DND-41 (cell line): ENCODE measurements at regions not wholly inside any gene's neighbourhood (a gene's known extent, or its start where the extent isn't known, plus 50 kb on each side); places are given as distances from the start of the nearest gene placed in this dataset.

Source experiments
- ATAC-seq: fragments of 200-7000 bp; cut with Tn5 transposase; 3 replicates; pipeline ENCODE4 v1.9.1; 2021; ENCODE audit warnings: low read depth; ENCODE audit not compliant: insufficient read depth
- DNase-seq: peaks from one replicate; pipeline ENCODE4 v3.0.0-alpha.2; 2020
- H2AFZ ChIP-seq: 2 replicates; pipeline ENCODE4 v1.6.0; 2012; ENCODE audit warnings: low read depth, low read length
- H3K27ac ChIP-seq: 2 replicates; pipeline ENCODE4 v1.5.1; 2012; ENCODE audit warnings: low read length, inconsistent platforms
- H3K27me3 ChIP-seq: fragments of 200-600 bp; sonication (generic); 2 replicates; pipeline ENCODE4 v1.6.0; 2012; ENCODE audit warnings: low read length, mild to moderate bottlenecking, inconsistent platforms; ENCODE audit not compliant: insufficient read depth, poor library complexity
- H3K36me3 ChIP-seq: 2 replicates; pipeline ENCODE4 v1.5.1; 2012; ENCODE audit warnings: low read length, inconsistent platforms; ENCODE audit not compliant: insufficient read depth
- H3K4me1 ChIP-seq: 2 replicates; pipeline ENCODE4 v1.5.1; 2012; ENCODE audit warnings: mild to moderate bottlenecking, low read length; ENCODE audit not compliant: insufficient read depth
- H3K4me2 ChIP-seq: 2 replicates; pipeline ENCODE4 v1.6.0; 2012; ENCODE audit warnings: mild to moderate bottlenecking, moderate library complexity, low read length, inconsistent platforms; ENCODE audit not compliant: insufficient read depth
- H3K4me3 ChIP-seq, 2 experiments: fragments of 200-600 bp in 1 of 2; shearing (Covaris generic) in 1 of 2; 2 replicates each; pipeline ENCODE4 v1.5.1; 2012 to 2016; ENCODE audit warnings: inconsistent platforms in 2 of 2, low read length in 2 of 2, mild to moderate bottlenecking in 2 of 2, low read depth in 1 of 2, moderate library complexity in 1 of 2
- H3K79me2 ChIP-seq: 2 replicates; pipeline ENCODE4 v1.6.0; 2012; ENCODE audit warnings: low read length, inconsistent platforms; ENCODE audit not compliant: insufficient read depth
- H3K9ac ChIP-seq: 2 replicates; pipeline ENCODE4 v1.6.0; 2012; ENCODE audit warnings: low read depth, mild to moderate bottlenecking, inconsistent platforms, low read length, moderate library complexity
- H3K9me3 ChIP-seq: 2 replicates; pipeline ENCODE4 v1.5.1; 2012; ENCODE audit warnings: low read length, moderate library complexity, mild to moderate bottlenecking, inconsistent platforms; ENCODE audit not compliant: insufficient read depth, severe bottlenecking
- H4K20me1 ChIP-seq: 2 replicates; pipeline ENCODE4 v1.6.0; 2012; ENCODE audit warnings: low read length; ENCODE audit not compliant: insufficient read depth
- CTCF ChIP-seq: IDR thresholded peaks from 2 replicates; pipeline ENCODE4 v1.5.1; 2012; ENCODE audit warnings: borderline replicate concordance, low read length, moderate library complexity, mild to moderate bottlenecking; ENCODE audit not compliant: poor library complexity, severe bottlenecking; ENCODE audit errors: extremely low read depth
- EZH2 ChIP-seq: IDR thresholded peaks from 3 replicates; pipeline ENCODE4 v1.6.1; 2012; ENCODE audit warnings: borderline replicate concordance, low read depth, mild to moderate bottlenecking, moderate library complexity, low read length, inconsistent platforms; ENCODE audit not compliant: severe bottlenecking

- TF ChIP-seq EZH2 (no peak), CTCF (no peak)
- ATAC-seq (no peak), DNase-seq (no peak)
- H3K79me2 ChIP-seq: no peaks in the 10 kb centered on the region
- H2AFZ ChIP-seq: no peak overlapping the region
- H3K9ac ChIP-seq: no peak overlapping the region
- H3K4me2 ChIP-seq: no peak overlapping the region
- no peak overlapping the region for H3K4me3 ChIP-seq
- no peaks in the 10 kb centered on the region for H3K9me3 ChIP-seq
- no peaks in the 10 kb centered on the region for H3K4me1 ChIP-seq
- no peak overlapping the region for H3K27ac ChIP-seq
- H3K36me3 ChIP-seq: no peaks in the 10 kb centered on the region
- no peaks in the 10 kb centered on the region for H3K27me3 ChIP-seq
- H4K20me1 ChIP-seq: no peaks in the 10 kb centered on the region
Observed at GRCh38 chr12:127579446-127579845, 687.5 kb upstream of the TMEM132C start.

DNA sequence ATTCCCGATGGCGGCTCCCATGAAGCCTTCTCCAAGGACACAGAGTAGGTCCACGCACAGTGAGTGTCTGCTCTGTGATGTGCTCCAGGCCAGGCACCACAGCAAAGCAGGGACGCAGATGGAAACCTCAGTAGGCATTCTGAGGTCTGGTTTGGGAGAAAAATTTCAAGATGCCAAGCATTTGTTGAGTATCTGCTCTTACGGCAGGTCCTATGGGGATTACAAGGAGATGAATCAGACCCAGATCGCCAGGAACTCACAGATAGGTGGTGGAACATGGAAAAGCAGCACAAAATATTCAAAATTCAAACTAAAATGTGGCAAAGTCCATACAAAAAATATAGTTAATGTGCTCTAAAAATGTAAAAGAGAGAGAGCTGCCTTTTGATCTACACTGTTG is 684.9 kb upstream of the TMEM132C start:
- peaks cover 5% of the 10 kb centered on the region for H3K9me3 ChIP-seq
- no peaks in the 10 kb centered on the region for H3K79me2 ChIP-seq
- TF ChIP-seq CTCF: no peak
- TF ChIP-seq EZH2: no peak
- no peak for DNase-seq
- H3K4me2 ChIP-seq: no peak overlapping the region
- no peak for ATAC-seq
- no peaks in the 10 kb centered on the region for H3K27me3 ChIP-seq
- H3K4me3 ChIP-seq: no peak overlapping the region
- no peaks in the 10 kb centered on the region for H4K20me1 ChIP-seq
- no peak overlapping the region for H3K27ac ChIP-seq
- no peak overlapping the region for H3K9ac ChIP-seq
- no peaks in the 10 kb centered on the region for H3K4me1 ChIP-seq
- H3K36me3 ChIP-seq: no peaks in the 10 kb centered on the region
- no peak overlapping the region for H2AFZ ChIP-seq

DNA sequence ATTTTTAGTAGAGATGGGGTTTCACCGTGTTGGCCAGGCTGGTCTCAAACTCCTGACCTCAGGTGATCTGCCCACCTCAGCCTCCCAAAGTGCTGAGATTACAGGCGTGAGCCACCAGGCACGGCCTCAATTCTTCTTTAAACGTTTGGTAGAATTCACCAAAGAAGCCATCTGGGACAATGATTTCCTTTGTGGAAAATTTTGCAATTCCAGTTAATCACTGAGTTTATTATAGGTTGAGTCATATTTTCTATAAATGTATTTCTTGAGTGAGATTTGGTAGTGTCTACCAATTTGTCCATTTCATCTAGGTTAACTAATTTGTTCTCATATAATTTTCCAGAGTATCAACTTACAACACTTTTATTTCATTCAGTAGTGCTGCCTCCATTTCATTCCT is 683.9 kb upstream of the TMEM132C start:
- no peak overlapping the region for H3K27ac ChIP-seq
- ATAC-seq (no peak), DNase-seq (no peak)
- H3K4me1 ChIP-seq: no peaks in the 10 kb centered on the region
- TF ChIP-seq EZH2 (no peak), CTCF (no peak)
- no peaks in the 10 kb centered on the region for H3K27me3 ChIP-seq
- peaks cover 5% of the 10 kb centered on the region for H3K9me3 ChIP-seq
- H4K20me1 ChIP-seq: no peaks in the 10 kb centered on the region
- no peak overlapping the region for H3K9ac ChIP-seq
- H3K4me2 ChIP-seq: no peak overlapping the region
- H3K79me2 ChIP-seq: no peaks in the 10 kb centered on the region
- no peak overlapping the region for H2AFZ ChIP-seq
- no peak overlapping the region for H3K4me3 ChIP-seq
- H3K36me3 ChIP-seq: no peaks in the 10 kb centered on the region

GRCh38 chr12:127588249-127588648 is 678.7 kb upstream of the TMEM132C start:
- DNase-seq (no peak), ATAC-seq (no peak)
- peaks cover 5% of the 10 kb centered on the region for H3K9me3 ChIP-seq
- H2AFZ ChIP-seq: no peak overlapping the region
- no peaks in the 10 kb centered on the region for H3K4me1 ChIP-seq
- H3K9ac ChIP-seq: no peak overlapping the region
- no peak overlapping the region for H3K4me3 ChIP-seq
- no peaks in the 10 kb centered on the region for H4K20me1 ChIP-seq
- TF ChIP-seq CTCF: no peak
- no peak for TF ChIP-seq EZH2
- H3K27me3 ChIP-seq: no peaks in the 10 kb centered on the region
- H3K79me2 ChIP-seq: no peaks in the 10 kb centered on the region
- no peaks in the 10 kb centered on the region for H3K36me3 ChIP-seq
- no peak overlapping the region for H3K27ac ChIP-seq
- no peak overlapping the region for H3K4me2 ChIP-seq
